ENCODE measurements at regions not wholly inside any gene's neighbourhood (a gene's known extent, or its start where the extent isn't known, plus 50 kb on each side); places are given as distances from the start of the nearest gene placed in this dataset.

- H3K4me1 ChIP-seq (ENCODE audit: insufficient read depth, low read length): peaks cover 22% of the 10 kb centered on the region
- ATAC-seq (peak; percentile 26), FAIRE-seq (no peak), DNase-seq (ENCODE audit: low spot score) (no peak)
- H3K4me3 ChIP-seq (replicated peaks in 1 of 3; ENCODE audit: insufficient read depth in 1 of 3, low read depth in 2 of 3, low read length in 3 of 3): peak overlapping the region in 1 of 3 experiments; percentile 31; a peak in 1 of 6 replicates
- no peaks in the 10 kb centered on the region for H3K9me3 ChIP-seq (ENCODE audit: low read length)
- 55% methylated on average over 1 of the region's 1 CpG for WGBS (ENCODE audit: low lambda C conversion rate)
- H3K79me2 ChIP-seq (ENCODE audit: insufficient read depth, low read length): no peaks in the 10 kb centered on the region
- peak overlapping the region; percentile 49 for H2AFZ ChIP-seq (ENCODE audit: low read length)
- intact Hi-C loops (cut with micrococcal nuclease; ENCODE audit: unreplicated experiment): no loop called here
- BruUV-seq (replicated peaks): no TSS peak
- H3K27me3 ChIP-seq (ENCODE audit: control insufficient read depth in 1 of 2, insufficient read depth in 2 of 2, low read length in 2 of 2): no peaks in the 10 kb centered on the region
- peak overlapping the region; percentile 42; the same call in 1 of the 2 replicates for H3K9ac ChIP-seq (ENCODE audit: insufficient read depth, low read depth, low read length)
- H3K27ac ChIP-seq (ENCODE audit: extremely low read length, insufficient read depth, low read length): peak overlapping the region; percentile 59
- in situ Hi-C loops (cut with HindIII; ENCODE audit: extremely low pct_ligation_motif_present, low pct_unique_long_range_greater_than_20kb): no loop called here
- peak overlapping the region; percentile 67 for H3K4me2 ChIP-seq (ENCODE audit: low read depth, low read length)
- TF ChIP-seq ZSCAN31 (CRISPR knock-in tag; IDR thresholded peaks at IDR 0.05; ENCODE audit: low read depth) (no peak), IKZF4 (CRISPR knock-in tag; IDR thresholded peaks at IDR 0.05; ENCODE audit: borderline replicate concordance, low read depth, not compliant biosample characterization) (no peak)
- ChIA-PET CTCF (ENCODE audit: low intra/inter-chr PET ratio, low total read pairs) (no interaction called here), POLR2A (no interaction called here)
- H3K36me3 ChIP-seq (replicated peaks in 1 of 2; ENCODE audit: control insufficient read depth in 1 of 2, insufficient read depth in 2 of 2, low read length in 2 of 2): no peaks in the 10 kb centered on the region
- no peaks in the 10 kb centered on the region for H4K20me1 ChIP-seq (ENCODE audit: insufficient read depth, low read length)
Measured at GRCh38 chr2:79394485-79394859, 118.4 kb upstream of the CTNNA2 start.

- Histone ChIP-seq H3K79me2 (ENCODE audit: insufficient read depth, low read length) (no peaks in the 10 kb centered on the region), H3K27me3 (ENCODE audit: control insufficient read depth in 1 of 2, insufficient read depth in 2 of 2, low read length in 2 of 2) (no peaks in the 10 kb centered on the region), H3K9ac (ENCODE audit: insufficient read depth, low read depth, low read length) (peak overlapping the region; percentile 42), H3K4me3 (replicated peaks in 1 of 3; ENCODE audit: insufficient read depth in 1 of 3, low read depth in 2 of 3, low read length in 3 of 3) (peak overlapping the region in 2 of 3 experiments; percentile 29 to 31; a peak in 4 of 6 replicates), H3K4me2 (ENCODE audit: low read depth, low read length) (peak overlapping the region; percentile 67), H2AFZ (ENCODE audit: low read length) (peak overlapping the region; percentile 49), H3K27ac (ENCODE audit: extremely low read length, insufficient read depth, low read length) (peak overlapping the region; percentile 59), H3K4me1 (ENCODE audit: insufficient read depth, low read length) (peaks cover 22% of the 10 kb centered on the region), H3K9me3 (ENCODE audit: low read length) (no peaks in the 10 kb centered on the region), H3K36me3 (replicated peaks in 1 of 2; ENCODE audit: control insufficient read depth in 1 of 2, insufficient read depth in 2 of 2, low read length in 2 of 2) (no peaks in the 10 kb centered on the region), H4K20me1 (ENCODE audit: insufficient read depth, low read length) (no peaks in the 10 kb centered on the region)
- FAIRE-seq (peak; percentile 64), ATAC-seq (peak; percentile 99), DNase-seq (ENCODE audit: low spot score) (peak; percentile 96)
- ChIA-PET CTCF (ENCODE audit: low intra/inter-chr PET ratio, low total read pairs) (no interaction called here), POLR2A (no interaction called here)
- 7% methylated on average over 9 of the region's 9 CpGs for WGBS (ENCODE audit: low lambda C conversion rate)
- BruUV-seq (replicated peaks): TSS peak; percentile 93
- intact Hi-C loops (cut with micrococcal nuclease; ENCODE audit: unreplicated experiment) (no loop called here), in situ Hi-C loops (cut with HindIII; ENCODE audit: extremely low pct_ligation_motif_present, low pct_unique_long_range_greater_than_20kb) (no loop called here)
- no peak for TF ChIP-seq NFE2L1 (CRISPR knock-in tag; IDR thresholded peaks at IDR 0.05; ENCODE audit: borderline replicate concordance)
- TF ChIP-seq TCF12 (IDR thresholded peaks at IDR 0.05): no peak
- TF ChIP-seq TCF12 (CRISPR knock-in tag; IDR thresholded peaks at IDR 0.05): no peak
- TF ChIP-seq ZKSCAN8 (CRISPR knock-in tag; IDR thresholded peaks at IDR 0.05; ENCODE audit: borderline replicate concordance): peak; percentile 39; the same call in 1 of the 2 replicates
- TF ChIP-seq HDAC1 (CRISPR knock-in tag; IDR thresholded peaks at IDR 0.05): 0 out of 2 replicates have a peak, but pooled peaks have one; percentile 35
- TF ChIP-seq, protein P1, sequence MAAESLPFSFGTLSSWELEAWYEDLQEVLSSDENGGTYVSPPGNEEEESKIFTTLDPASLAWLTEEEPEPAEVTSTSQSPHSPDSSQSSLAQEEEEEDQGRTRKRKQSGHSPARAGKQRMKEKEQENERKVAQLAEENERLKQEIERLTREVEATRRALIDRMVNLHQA (CRISPR knock-in tag; IDR thresholded peaks at IDR 0.05): no peak
- TF ChIP-seq, protein P2, sequence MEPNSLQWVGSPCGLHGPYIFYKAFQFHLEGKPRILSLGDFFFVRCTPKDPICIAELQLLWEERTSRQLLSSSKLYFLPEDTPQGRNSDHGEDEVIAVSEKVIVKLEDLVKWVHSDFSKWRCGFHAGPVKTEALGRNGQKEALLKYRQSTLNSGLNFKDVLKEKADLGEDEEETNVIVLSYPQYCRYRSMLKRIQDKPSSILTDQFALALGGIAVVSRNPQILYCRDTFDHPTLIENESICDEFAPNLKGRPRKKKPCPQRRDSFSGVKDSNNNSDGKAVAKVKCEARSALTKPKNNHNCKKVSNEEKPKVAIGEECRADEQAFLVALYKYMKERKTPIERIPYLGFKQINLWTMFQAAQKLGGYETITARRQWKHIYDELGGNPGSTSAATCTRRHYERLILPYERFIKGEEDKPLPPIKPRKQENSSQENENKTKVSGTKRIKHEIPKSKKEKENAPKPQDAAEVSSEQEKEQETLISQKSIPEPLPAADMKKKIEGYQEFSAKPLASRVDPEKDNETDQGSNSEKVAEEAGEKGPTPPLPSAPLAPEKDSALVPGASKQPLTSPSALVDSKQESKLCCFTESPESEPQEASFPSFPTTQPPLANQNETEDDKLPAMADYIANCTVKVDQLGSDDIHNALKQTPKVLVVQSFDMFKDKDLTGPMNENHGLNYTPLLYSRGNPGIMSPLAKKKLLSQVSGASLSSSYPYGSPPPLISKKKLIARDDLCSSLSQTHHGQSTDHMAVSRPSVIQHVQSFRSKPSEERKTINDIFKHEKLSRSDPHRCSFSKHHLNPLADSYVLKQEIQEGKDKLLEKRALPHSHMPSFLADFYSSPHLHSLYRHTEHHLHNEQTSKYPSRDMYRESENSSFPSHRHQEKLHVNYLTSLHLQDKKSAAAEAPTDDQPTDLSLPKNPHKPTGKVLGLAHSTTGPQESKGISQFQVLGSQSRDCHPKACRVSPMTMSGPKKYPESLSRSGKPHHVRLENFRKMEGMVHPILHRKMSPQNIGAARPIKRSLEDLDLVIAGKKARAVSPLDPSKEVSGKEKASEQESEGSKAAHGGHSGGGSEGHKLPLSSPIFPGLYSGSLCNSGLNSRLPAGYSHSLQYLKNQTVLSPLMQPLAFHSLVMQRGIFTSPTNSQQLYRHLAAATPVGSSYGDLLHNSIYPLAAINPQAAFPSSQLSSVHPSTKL (CRISPR knock-in tag; IDR thresholded peaks at IDR 0.05): peak; percentile 79
- peak; percentile 62; the same call in 1 of the 2 replicates for TF ChIP-seq TFDP1 (CRISPR knock-in tag; IDR thresholded peaks at IDR 0.05; ENCODE audit: borderline replicate concordance)
- TF ChIP-seq NPAS2 (CRISPR knock-in tag; IDR thresholded peaks at IDR 0.05; ENCODE audit: borderline replicate concordance): no peak
- no peak for TF ChIP-seq CBX2 (IDR thresholded peaks at IDR 0.05; ENCODE audit: low read depth, low read length)
- no peak for TF ChIP-seq CBX2 (CRISPR knock-in tag; IDR thresholded peaks at IDR 0.05; ENCODE audit: low read depth)
Measured at GRCh38 chr2:79393806-79394484, 118.9 kb upstream of the CTNNA2 start.
